Fibroblast of mammary gland (primary cell): ENCODE measurements at regions not wholly inside any gene's neighbourhood (a gene's known extent, or its start where the extent isn't known, plus 50 kb on each side); places are given as distances from the start of the nearest gene placed in this dataset.

ENCODE experiments used
- DNase-seq: peaks from one replicate; pipeline ENCODE4 v3.0.0-alpha.2; 2010; ENCODE audit warnings: low read depth
- H3K4me3 ChIP-seq: 2 replicates; pipeline ENCODE4 v1.5.1; 2011; ENCODE audit warnings: low read depth, mild to moderate bottlenecking, low read length, moderate library complexity; ENCODE audit not compliant: control insufficient read depth
- TF ChIP-seq, protein P1 (sequence below): conservative IDR thresholded peaks from 2 replicates; pipeline ENCODE4 v1.5.1; 2011; ENCODE audit warnings: low read depth, low read length, inconsistent platforms; ENCODE audit not compliant: control insufficient read depth, insufficient read depth

DNA sequence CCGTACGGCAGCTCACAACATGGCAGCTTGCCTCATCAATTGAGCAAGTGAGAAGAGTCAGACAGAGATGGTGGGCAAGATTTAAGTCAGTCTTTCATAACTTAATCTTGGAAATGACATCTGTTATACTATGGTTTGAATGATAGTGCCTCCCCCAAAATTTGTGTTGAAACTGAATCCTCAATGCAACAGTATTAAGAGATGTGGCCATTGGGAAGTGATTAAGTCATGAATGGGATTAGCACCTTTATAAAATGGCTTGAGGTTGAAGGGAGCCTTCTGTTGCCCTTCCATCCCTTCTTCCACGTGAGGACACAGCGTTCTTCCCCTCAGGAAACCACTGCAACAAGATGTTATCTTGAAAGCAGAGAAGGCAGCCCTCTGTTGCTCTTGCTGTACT is 124.2 kb downstream of the C12orf75 start:
- no peak overlapping the region for H3K4me3 ChIP-seq
- TF ChIP-seq, protein P1, sequence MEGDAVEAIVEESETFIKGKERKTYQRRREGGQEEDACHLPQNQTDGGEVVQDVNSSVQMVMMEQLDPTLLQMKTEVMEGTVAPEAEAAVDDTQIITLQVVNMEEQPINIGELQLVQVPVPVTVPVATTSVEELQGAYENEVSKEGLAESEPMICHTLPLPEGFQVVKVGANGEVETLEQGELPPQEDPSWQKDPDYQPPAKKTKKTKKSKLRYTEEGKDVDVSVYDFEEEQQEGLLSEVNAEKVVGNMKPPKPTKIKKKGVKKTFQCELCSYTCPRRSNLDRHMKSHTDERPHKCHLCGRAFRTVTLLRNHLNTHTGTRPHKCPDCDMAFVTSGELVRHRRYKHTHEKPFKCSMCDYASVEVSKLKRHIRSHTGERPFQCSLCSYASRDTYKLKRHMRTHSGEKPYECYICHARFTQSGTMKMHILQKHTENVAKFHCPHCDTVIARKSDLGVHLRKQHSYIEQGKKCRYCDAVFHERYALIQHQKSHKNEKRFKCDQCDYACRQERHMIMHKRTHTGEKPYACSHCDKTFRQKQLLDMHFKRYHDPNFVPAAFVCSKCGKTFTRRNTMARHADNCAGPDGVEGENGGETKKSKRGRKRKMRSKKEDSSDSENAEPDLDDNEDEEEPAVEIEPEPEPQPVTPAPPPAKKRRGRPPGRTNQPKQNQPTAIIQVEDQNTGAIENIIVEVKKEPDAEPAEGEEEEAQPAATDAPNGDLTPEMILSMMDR = no peak
- no peak for DNase-seq

DNA sequence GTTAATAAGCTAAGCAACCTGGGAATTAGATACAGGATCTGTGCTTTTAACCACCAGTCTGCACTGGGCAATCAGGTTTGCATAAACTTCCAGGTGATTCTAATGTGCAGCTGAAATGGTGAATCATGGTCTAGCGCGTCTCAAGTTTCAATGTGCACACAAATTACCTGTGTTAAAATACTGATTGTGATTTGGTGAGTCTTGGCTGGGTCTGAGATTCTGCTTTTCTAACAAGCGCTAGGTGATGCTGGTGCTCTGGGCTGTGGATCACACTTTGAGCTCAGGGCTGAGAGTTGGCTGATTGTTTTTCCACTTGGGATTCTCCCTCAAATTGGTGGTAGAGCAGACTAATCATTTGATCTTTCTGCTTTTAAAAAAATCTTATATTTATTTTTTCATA is 124.8 kb downstream of the C12orf75 start:
- no peak for DNase-seq
- H3K4me3 ChIP-seq = no peak overlapping the region
- TF ChIP-seq, protein P1 = no peak

GRCh38 chr12:105457026-105457425 is 126.5 kb downstream of the C12orf75 start:
- TF ChIP-seq, protein P1 = no peak

DNA sequence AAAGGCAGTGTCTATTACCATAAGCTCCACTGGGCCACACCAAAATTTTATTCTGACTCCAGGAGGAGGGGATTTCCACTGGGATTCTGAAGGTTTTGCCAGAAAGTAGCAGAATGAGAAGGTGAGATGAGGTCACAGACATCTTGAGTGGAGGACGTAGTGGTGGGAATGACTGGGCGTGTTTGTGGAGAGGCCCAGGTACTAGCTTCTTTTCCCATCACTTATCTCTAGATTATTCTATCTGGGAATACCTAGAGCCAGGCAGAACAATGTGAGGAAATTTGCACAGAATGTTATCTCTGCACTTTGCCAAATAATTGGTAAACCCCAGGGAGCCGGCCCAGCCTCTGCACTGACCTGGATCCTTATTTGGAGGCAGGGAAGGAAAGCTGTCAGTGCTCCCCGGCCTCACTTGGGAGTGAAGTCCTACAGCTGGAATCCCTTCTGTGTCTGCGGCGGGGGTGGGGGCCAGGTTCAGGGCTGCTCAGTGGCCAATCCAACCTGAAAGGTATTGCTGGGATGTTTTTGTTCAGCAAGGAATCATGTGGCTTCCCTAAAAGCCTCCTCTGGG is 129.4 kb downstream of the C12orf75 start:
- TF ChIP-seq, protein P1 = no peak
- H3K4me3 ChIP-seq = no peak overlapping the region
- no peak for DNase-seq

More at GRCh38 chr12:105457026-105457425, 126.5 kb downstream of the C12orf75 start:
- H3K4me3 ChIP-seq = no peak overlapping the region
- DNase-seq = no peak

- no peak for DNase-seq
- no peak overlapping the region for H3K4me3 ChIP-seq
- TF ChIP-seq, protein P1 = no peak
These were observed 130.9 kb downstream of the C12orf75 start for GRCh38 chr12:105461271-105461943.

DNA sequence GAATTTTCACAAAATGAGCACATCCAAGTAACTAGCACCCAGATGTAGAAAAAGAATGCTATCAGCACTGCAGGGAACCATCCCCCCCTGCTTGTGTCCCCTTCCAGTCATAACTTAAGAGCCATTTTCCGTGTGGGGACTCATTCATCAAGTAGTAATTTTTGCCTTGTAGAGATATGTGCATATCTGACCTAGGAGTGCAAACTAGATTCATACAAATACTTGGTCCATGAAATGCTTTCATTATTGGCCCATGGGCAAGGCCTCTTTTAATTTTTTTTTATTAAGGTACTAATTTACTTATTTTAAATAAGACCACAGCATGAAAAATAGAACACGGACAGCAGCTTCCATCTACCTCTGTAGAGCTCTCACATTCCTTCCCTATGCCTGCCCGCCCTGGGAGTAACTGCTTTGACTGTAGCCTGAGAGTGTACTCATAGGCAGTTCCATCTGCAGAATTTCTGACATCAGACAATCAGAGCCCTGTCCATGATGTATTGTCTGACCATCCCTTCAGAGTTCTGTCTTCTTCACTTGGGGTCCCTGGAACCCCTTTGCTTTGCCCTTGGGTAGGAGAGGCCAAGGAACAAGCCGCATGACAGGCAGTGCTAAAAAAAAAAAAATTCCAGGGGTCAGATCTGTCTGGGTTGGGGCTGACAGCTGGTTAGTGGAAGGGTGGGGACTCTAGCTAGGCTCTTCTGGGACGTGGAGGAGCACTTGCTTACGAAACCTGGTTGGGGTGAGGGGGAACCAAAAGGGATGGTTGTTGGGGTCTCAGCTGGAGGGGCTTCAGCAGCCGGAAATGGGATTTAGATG is 131.7 kb downstream of the C12orf75 start:
- DNase-seq = no peak
- H3K4me3 ChIP-seq = no peak overlapping the region
- TF ChIP-seq, protein P1 = no peak
